GM23338 (cell line): ENCODE measurements at regions not wholly inside any gene's neighbourhood (a gene's known extent, or its start where the extent isn't known, plus 50 kb on each side); places are given as distances from the start of the nearest gene placed in this dataset.

Experiments
- ATAC-seq: fragments of 200-7000 bp; cut with Tn5 transposase; 3 replicates; pipeline ENCODE4 v1.9.1; 2020
- DNase-seq: peaks from one replicate; pipeline ENCODE4 v3.0.0-alpha.2; 2015; ENCODE audit warnings: low spot score
- H2AFZ ChIP-seq: fragments of 200-600 bp; sonication (generic); 2 replicates; pipeline ENCODE4 v1.8.0; 2016; ENCODE audit warnings: antibody characterized with exemption, mild to moderate bottlenecking, moderate library complexity
- H3F3A ChIP-seq: fragments of 200-600 bp; sonication (generic); replicated peaks from 2 replicates; pipeline ENCODE4 v1.8.0; 2017; ENCODE audit warnings: antibody characterized with exemption, mixed run types, low read depth
- H3K27ac ChIP-seq: fragments of 200-600 bp; sonication (generic); 2 replicates; pipeline ENCODE4 v1.6.1; 2016; ENCODE audit warnings: low read depth
- H3K27me3 ChIP-seq: fragments of 200-600 bp; sonication (generic); 2 replicates; pipeline ENCODE4 v1.8.0; 2016; ENCODE audit warnings: mild to moderate bottlenecking, mixed run types, moderate library complexity; ENCODE audit not compliant: insufficient read depth
- H3K36me3 ChIP-seq: fragments of 200-600 bp; sonication (generic); 2 replicates; pipeline ENCODE4 v1.8.0; 2016; ENCODE audit warnings: mild to moderate bottlenecking; ENCODE audit not compliant: insufficient read depth
- H3K4me1 ChIP-seq: fragments of 200-600 bp; sonication (generic); 2 replicates; pipeline ENCODE4 v1.8.0; 2016; ENCODE audit warnings: mild to moderate bottlenecking, moderate library complexity; ENCODE audit not compliant: insufficient read depth
- H3K4me2 ChIP-seq: fragments of 200-600 bp; sonication (generic); 2 replicates; pipeline ENCODE4 v1.7.1; 2017; ENCODE audit warnings: mixed run types
- H3K4me3 ChIP-seq: fragments of 200-600 bp; sonication (generic); 2 replicates; pipeline ENCODE4 v1.6.1; 2016; ENCODE audit warnings: mixed run types
- H3K79me2 ChIP-seq: fragments of 200-600 bp; sonication (generic); replicated peaks from 2 replicates; pipeline ENCODE4 v1.8.0; 2017; ENCODE audit warnings: mild to moderate bottlenecking; ENCODE audit not compliant: insufficient read depth
- H3K9me2 ChIP-seq: fragments of 200-600 bp; sonication (generic); 2 replicates; pipeline ENCODE4 v1.8.0; 2017; ENCODE audit not compliant: insufficient read depth
- H4K20me1 ChIP-seq: fragments of 200-600 bp; sonication (generic); replicated peaks from 2 replicates; pipeline ENCODE4 v1.8.0; 2017; ENCODE audit warnings: mild to moderate bottlenecking; ENCODE audit not compliant: insufficient read depth
- H3K27ac Mint-ChIP-seq: 2 replicates; pipeline ENCODE4 v1.8.0; 2020; ENCODE audit warnings: inconsistent platforms, mild to moderate bottlenecking, moderate library complexity, mixed read lengths
- H3K27me3 Mint-ChIP-seq: 3 replicates; pipeline ENCODE4 v1.8.0; 2022; ENCODE audit warnings: low read depth, mild to moderate bottlenecking, moderate library complexity, mixed read lengths, inconsistent platforms; ENCODE audit not compliant: insufficient read depth, poor library complexity
- H3K36me3 Mint-ChIP-seq: 3 replicates; pipeline ENCODE4 v1.8.0; 2021; ENCODE audit warnings: low read depth, mild to moderate bottlenecking, inconsistent platforms, moderate library complexity, mixed read lengths
- H3K4me1 Mint-ChIP-seq: 3 replicates; pipeline ENCODE4 v1.8.0; 2020; ENCODE audit warnings: mild to moderate bottlenecking, inconsistent platforms, mixed read lengths
- H3K4me3 Mint-ChIP-seq: 3 replicates; pipeline ENCODE4 v1.8.0; 2021; ENCODE audit warnings: moderate library complexity, mild to moderate bottlenecking, inconsistent platforms, mixed read lengths
- H3K9me3 Mint-ChIP-seq: 3 replicates; pipeline ENCODE4 v1.8.0; 2020; ENCODE audit warnings: moderate library complexity, mild to moderate bottlenecking, inconsistent platforms, mixed read lengths
- CREB1 ChIP-seq: fragments of 250-450 bp; sonication (Bioruptor Pico); IDR thresholded peaks from 2 replicates; pipeline ENCODE4 v1.5.0; 2020; ENCODE audit warnings: low read depth, mild to moderate bottlenecking, moderate library complexity
- EZH2 ChIP-seq: fragments of 200-600 bp; sonication (generic); IDR thresholded peaks from one replicate; pipeline ENCODE4 v1.8.0; 2017; ENCODE audit warnings: antibody characterized with exemption, mild to moderate bottlenecking, low read depth; ENCODE audit not compliant: unreplicated experiment
- JUNB ChIP-seq: IDR thresholded peaks from one replicate; pipeline ENCODE4 v1.6.1; 2016; ENCODE audit warnings: antibody characterized with exemption; ENCODE audit not compliant: unreplicated experiment
- NANOG ChIP-seq: IDR thresholded peaks from 2 replicates; pipeline ENCODE4 v1.6.1; 2016; ENCODE audit warnings: antibody characterized with exemption, borderline replicate concordance
- POLR2AphosphoS5 ChIP-seq: IDR thresholded peaks from 2 replicates; pipeline ENCODE4 v1.6.1; 2016; ENCODE audit warnings: antibody characterized with exemption, low read depth
- ZNF114 ChIP-seq: fragments of 250-450 bp; sonication (Bioruptor Pico); IDR thresholded peaks from 2 replicates; pipeline ENCODE4 v1.5.0; 2020; ENCODE audit warnings: mild to moderate bottlenecking, moderate library complexity
- ZNF331 ChIP-seq: fragments of 250-450 bp; sonication (Bioruptor Pico); IDR thresholded peaks from 2 replicates; pipeline ENCODE4 v1.5.0; 2020; ENCODE audit warnings: low read depth, mild to moderate bottlenecking, moderate library complexity
- TF ChIP-seq, protein P1 (sequence below): IDR thresholded peaks from one replicate; pipeline ENCODE4 v1.6.1; 2018; ENCODE audit warnings: antibody characterized with exemption; ENCODE audit not compliant: unreplicated experiment
- TF ChIP-seq, protein P2 (sequence below): IDR thresholded peaks from 2 replicates; pipeline ENCODE4 v1.6.1; 2016; ENCODE audit warnings: antibody characterized with exemption
- TF ChIP-seq, protein P3 (sequence below): fragments of 250-450 bp; sonication (Bioruptor Pico); IDR thresholded peaks from 2 replicates; pipeline ENCODE4 v1.5.0; 2020; ENCODE audit warnings: mild to moderate bottlenecking, moderate library complexity

DNA sequence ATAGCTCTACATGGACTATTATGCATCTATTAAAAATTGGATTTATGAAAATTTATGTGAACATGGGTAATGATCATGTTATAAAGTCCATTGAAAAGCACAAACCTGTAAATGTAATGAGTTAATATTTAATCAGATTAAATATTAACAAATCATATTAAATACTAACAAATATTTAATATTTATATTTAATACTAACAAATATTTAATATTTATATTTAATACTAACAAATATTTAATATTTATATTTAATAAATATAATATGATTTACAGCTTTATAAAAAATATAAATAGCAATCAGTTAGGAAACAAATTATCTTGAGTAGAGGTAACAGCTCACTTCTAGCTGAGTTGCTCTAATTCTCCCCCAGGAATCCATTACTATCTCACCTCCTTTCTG lies 758.0 kb upstream of the USP15 start (continued):
- TF ChIP-seq, protein P1, sequence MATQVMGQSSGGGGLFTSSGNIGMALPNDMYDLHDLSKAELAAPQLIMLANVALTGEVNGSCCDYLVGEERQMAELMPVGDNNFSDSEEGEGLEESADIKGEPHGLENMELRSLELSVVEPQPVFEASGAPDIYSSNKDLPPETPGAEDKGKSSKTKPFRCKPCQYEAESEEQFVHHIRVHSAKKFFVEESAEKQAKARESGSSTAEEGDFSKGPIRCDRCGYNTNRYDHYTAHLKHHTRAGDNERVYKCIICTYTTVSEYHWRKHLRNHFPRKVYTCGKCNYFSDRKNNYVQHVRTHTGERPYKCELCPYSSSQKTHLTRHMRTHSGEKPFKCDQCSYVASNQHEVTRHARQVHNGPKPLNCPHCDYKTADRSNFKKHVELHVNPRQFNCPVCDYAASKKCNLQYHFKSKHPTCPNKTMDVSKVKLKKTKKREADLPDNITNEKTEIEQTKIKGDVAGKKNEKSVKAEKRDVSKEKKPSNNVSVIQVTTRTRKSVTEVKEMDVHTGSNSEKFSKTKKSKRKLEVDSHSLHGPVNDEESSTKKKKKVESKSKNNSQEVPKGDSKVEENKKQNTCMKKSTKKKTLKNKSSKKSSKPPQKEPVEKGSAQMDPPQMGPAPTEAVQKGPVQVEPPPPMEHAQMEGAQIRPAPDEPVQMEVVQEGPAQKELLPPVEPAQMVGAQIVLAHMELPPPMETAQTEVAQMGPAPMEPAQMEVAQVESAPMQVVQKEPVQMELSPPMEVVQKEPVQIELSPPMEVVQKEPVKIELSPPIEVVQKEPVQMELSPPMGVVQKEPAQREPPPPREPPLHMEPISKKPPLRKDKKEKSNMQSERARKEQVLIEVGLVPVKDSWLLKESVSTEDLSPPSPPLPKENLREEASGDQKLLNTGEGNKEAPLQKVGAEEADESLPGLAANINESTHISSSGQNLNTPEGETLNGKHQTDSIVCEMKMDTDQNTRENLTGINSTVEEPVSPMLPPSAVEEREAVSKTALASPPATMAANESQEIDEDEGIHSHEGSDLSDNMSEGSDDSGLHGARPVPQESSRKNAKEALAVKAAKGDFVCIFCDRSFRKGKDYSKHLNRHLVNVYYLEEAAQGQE, result no peak
- no peak for TF ChIP-seq ZNF114 (CRISPR knock-in tag)
- no peak for TF ChIP-seq JUNB
- TF ChIP-seq, protein P2, sequence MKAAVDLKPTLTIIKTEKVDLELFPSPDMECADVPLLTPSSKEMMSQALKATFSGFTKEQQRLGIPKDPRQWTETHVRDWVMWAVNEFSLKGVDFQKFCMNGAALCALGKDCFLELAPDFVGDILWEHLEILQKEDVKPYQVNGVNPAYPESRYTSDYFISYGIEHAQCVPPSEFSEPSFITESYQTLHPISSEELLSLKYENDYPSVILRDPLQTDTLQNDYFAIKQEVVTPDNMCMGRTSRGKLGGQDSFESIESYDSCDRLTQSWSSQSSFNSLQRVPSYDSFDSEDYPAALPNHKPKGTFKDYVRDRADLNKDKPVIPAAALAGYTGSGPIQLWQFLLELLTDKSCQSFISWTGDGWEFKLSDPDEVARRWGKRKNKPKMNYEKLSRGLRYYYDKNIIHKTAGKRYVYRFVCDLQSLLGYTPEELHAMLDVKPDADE, result no peak
- no peak for TF ChIP-seq ZNF331 (CRISPR knock-in tag)
- TF ChIP-seq EZH2, result no peak
- no peak for TF ChIP-seq CREB1 (CRISPR knock-in tag)

DNA sequence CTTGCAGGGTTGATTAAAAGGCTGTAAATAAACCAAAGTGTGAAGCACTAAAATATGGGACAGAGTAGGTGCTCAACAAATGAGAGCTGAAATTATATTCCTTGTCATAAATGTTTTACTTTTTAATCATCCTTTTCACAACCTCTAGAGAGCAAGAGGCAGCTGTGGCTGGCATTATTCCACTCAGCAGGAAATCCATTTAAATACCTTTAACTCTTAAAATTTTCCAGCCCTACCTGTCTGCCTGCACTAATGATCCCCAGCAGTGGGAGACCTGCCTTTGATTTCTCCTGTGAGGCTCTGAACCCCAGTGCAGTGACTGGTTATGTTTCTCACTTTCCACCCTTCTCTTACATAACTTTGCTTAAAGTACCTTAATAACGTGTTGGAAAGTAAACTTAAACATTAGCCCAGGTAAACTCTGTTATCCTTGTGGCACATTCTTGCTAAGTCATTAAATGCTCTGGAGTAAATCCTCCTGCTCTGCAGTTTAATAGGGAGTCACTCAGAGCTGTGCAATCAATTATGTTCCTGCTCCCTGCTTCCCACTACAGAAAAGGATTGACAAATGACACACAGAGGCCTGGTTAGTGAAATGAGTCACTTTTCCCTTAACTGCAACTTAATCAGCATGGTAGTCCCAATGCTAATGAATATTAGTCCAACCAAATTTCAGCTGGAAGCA lies 755.7 kb upstream of the USP15 start:
- peaks cover 5% of the 10 kb centered on the region for H3K27me3 Mint-ChIP-seq
- Histone ChIP-seq H3F3A (no peaks in the 10 kb centered on the region), H3K79me2 (no peaks in the 10 kb centered on the region), H4K20me1 (no peaks in the 10 kb centered on the region), H3K4me3 (peak overlapping the region; percentile 2; the same call in 1 of the 2 replicates), H3K4me1 (peaks cover 47% of the 10 kb centered on the region), H3K27ac (peak overlapping the region; percentile 70; the same call in 1 of the 2 replicates), H3K36me3 (no peaks in the 10 kb centered on the region), H3K4me2 (peak overlapping the region; percentile 30), H2AFZ (no peak overlapping the region), H3K9me2 (no peaks in the 10 kb centered on the region), H3K27me3 (no peaks in the 10 kb centered on the region)
- peak overlapping the region; percentile 66 for H3K27ac Mint-ChIP-seq
- DNase-seq (peak; percentile 65), ATAC-seq (peak; percentile 94)
- no peak overlapping the region for H3K4me3 Mint-ChIP-seq
- peak; percentile 42; the same call in 1 of the 2 replicates for TF ChIP-seq NANOG
- TF ChIP-seq, protein P3, sequence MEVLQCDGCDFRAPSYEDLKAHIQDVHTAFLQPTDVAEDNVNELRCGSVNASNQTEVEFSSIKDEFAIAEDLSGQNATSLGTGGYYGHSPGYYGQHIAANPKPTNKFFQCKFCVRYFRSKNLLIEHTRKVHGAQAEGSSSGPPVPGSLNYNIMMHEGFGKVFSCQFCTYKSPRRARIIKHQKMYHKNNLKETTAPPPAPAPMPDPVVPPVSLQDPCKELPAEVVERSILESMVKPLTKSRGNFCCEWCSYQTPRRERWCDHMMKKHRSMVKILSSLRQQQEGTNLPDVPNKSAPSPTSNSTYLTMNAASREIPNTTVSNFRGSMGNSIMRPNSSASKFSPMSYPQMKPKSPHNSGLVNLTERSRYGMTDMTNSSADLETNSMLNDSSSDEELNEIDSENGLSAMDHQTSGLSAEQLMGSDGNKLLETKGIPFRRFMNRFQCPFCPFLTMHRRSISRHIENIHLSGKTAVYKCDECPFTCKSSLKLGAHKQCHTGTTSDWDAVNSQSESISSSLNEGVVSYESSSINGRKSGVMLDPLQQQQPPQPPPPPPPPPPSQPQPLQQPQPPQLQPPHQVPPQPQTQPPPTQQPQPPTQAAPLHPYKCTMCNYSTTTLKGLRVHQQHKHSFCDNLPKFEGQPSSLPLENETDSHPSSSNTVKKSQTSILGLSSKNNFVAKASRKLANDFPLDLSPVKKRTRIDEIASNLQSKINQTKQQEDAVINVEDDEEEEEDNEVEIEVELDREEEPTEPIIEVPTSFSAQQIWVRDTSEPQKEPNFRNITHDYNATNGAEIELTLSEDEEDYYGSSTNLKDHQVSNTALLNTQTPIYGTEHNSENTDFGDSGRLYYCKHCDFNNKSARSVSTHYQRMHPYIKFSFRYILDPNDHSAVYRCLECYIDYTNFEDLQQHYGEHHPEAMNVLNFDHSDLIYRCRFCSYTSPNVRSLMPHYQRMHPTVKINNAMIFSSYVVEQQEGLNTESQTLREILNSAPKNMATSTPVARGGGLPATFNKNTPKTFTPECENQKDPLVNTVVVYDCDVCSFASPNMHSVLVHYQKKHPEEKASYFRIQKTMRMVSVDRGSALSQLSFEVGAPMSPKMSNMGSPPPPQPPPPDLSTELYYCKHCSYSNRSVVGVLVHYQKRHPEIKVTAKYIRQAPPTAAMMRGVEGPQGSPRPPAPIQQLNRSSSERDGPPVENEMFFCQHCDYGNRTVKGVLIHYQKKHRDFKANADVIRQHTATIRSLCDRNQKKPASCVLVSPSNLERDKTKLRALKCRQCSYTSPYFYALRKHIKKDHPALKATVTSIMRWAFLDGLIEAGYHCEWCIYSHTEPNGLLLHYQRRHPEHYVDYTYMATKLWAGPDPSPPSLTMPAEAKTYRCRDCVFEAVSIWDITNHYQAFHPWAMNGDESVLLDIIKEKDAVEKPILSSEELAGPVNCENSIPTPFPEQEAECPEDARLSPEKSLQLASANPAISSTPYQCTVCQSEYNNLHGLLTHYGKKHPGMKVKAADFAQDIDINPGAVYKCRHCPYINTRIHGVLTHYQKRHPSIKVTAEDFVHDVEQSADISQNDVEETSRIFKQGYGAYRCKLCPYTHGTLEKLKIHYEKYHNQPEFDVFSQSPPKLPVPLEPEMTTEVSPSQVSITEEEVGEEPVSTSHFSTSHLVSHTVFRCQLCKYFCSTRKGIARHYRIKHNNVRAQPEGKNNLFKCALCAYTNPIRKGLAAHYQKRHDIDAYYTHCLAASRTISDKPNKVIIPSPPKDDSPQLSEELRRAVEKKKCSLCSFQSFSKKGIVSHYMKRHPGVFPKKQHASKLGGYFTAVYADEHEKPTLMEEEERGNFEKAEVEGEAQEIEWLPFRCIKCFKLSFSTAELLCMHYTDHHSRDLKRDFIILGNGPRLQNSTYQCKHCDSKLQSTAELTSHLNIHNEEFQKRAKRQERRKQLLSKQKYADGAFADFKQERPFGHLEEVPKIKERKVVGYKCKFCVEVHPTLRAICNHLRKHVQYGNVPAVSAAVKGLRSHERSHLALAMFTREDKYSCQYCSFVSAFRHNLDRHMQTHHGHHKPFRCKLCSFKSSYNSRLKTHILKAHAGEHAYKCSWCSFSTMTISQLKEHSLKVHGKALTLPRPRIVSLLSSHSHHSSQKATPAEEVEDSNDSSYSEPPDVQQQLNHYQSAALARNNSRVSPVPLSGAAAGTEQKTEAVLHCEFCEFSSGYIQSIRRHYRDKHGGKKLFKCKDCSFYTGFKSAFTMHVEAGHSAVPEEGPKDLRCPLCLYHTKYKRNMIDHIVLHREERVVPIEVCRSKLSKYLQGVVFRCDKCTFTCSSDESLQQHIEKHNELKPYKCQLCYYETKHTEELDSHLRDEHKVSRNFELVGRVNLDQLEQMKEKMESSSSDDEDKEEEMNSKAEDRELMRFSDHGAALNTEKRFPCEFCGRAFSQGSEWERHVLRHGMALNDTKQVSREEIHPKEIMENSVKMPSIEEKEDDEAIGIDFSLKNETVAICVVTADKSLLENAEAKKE (CRISPR knock-in tag), result 0 out of 2 replicates have a peak, but pooled peaks have one; percentile 37
- TF ChIP-seq ZNF331 (CRISPR knock-in tag), result no peak
- no peak for TF ChIP-seq POLR2AphosphoS5
- TF ChIP-seq CREB1 (CRISPR knock-in tag), result no peak
- peaks cover 24% of the 10 kb centered on the region for H3K9me3 Mint-ChIP-seq
- peaks cover 24% of the 10 kb centered on the region for H3K36me3 Mint-ChIP-seq
- H3K4me1 Mint-ChIP-seq, result peaks cover 39% of the 10 kb centered on the region
